AG04450 (cell line): ENCODE measurements at regions not wholly inside any gene's neighbourhood (a gene's known extent, or its start where the extent isn't known, plus 50 kb on each side); places are given as distances from the start of the nearest gene placed in this dataset.

Experiments
- CTCF ChIA-PET: fragments of 300-600, 350-600 bp; formaldehyde crosslinking; extraction: SDS; loops from one replicate; lab custom pipeline; 2022; ENCODE audit warnings: antibody characterized with exemption, inconsistent platforms; lab: Charles Lee
- POLR2A ChIA-PET: fragments of 350-600 bp; formaldehyde crosslinking; extraction: SDS; loops from one replicate; lab custom pipeline; 2021; ENCODE audit warnings: antibody characterized with exemption, inconsistent platforms; lab: Yijun Ruan, JAX
- DNase-seq: peaks from one replicate; pipeline ENCODE4 v3.0.0-alpha.2; 2011; ENCODE audit warnings: low read depth, low spot score
- H3K27ac ChIP-seq: one replicate; pipeline ENCODE4 v1.5.1; 2012; ENCODE audit warnings: low read depth, low read length, control low read depth
- H3K27me3 ChIP-seq: one replicate; pipeline ENCODE4 v1.6.0; 2012; ENCODE audit warnings: low read length; ENCODE audit not compliant: control insufficient read depth, insufficient read depth
- H3K4me3 ChIP-seq: 2 replicates; pipeline ENCODE4 v1.5.1; 2011; ENCODE audit warnings: mild to moderate bottlenecking, low read depth, low read length, control low read depth
- H3K9me3 ChIP-seq: 2 replicates; pipeline ENCODE4 v1.5.1; 2012; ENCODE audit warnings: low read length; ENCODE audit not compliant: control insufficient read depth, insufficient read depth
- TF ChIP-seq, protein P1 (sequence below): IDR thresholded peaks from 2 replicates; pipeline ENCODE4 v1.5.1; 2011; ENCODE audit warnings: low read depth, low read length, control low read depth, inconsistent platforms

DNA sequence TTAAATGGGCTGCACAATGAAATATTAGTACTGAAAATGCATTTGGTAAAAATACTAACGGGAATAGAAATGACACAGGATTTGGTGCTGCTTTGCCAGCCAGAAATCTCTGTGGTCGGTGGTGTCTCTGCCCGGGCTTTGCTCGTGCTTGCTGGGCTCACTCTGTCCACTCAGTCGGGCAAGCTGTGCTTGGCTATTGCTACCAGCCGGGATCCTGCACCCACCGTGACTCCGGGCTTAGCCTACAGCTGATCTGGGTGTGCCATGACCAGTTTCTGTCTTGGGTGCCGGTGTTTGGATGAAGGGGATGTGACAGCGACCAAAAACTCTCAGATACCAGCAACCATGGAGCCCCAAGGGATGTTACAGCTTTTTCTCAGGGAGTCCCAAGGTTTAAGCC, 487.7 kb downstream of the TECRL start:
- no peak for DNase-seq
- ChIA-PET CTCF (no interaction called here), POLR2A (no interaction called here)
- TF ChIP-seq, protein P1, sequence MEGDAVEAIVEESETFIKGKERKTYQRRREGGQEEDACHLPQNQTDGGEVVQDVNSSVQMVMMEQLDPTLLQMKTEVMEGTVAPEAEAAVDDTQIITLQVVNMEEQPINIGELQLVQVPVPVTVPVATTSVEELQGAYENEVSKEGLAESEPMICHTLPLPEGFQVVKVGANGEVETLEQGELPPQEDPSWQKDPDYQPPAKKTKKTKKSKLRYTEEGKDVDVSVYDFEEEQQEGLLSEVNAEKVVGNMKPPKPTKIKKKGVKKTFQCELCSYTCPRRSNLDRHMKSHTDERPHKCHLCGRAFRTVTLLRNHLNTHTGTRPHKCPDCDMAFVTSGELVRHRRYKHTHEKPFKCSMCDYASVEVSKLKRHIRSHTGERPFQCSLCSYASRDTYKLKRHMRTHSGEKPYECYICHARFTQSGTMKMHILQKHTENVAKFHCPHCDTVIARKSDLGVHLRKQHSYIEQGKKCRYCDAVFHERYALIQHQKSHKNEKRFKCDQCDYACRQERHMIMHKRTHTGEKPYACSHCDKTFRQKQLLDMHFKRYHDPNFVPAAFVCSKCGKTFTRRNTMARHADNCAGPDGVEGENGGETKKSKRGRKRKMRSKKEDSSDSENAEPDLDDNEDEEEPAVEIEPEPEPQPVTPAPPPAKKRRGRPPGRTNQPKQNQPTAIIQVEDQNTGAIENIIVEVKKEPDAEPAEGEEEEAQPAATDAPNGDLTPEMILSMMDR = no peak
- no peak overlapping the region for H3K4me3 ChIP-seq
- no peak overlapping the region for H3K27ac ChIP-seq
- peaks cover 14% of the 10 kb centered on the region for H3K9me3 ChIP-seq
- H3K27me3 ChIP-seq = no peaks in the 10 kb centered on the region

DNA sequence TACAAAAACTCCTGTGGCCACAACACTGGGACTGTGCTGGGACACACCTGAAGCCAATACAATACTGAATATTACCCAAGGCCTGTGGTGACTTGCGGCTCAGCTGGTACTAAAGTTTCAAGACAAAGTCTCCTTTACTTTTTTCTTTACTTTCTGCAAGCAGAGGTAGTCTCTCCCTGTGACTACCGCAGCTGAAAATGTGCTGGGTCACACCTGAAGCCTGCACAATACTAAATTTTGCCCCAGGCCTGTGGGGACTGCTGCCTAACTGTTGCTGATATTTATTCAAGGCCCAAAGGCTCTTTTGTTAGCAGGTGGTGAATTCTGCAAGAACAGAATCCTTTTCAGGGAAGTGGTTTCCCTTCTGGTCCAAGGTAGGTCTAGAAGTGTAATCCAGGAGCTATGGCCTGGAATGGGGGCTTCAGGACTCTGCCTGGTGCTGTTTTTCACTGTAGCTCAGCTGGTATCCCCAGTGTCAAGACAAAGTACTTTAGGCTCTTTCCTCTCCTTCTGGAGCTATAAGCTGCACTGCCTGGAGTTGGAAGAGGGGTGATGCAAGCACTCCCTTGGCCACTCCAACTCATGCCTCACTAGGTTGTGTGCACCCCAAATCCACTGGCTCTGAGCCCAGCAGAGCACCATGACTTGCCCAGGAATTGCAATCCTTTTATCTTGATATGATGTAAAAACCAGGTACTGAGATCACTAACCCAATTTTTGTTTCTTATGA, 489.4 kb downstream of the TECRL start:
- ChIA-PET POLR2A (no interaction called here), CTCF (no interaction called here)
- TF ChIP-seq, protein P1 = no peak
- no peak overlapping the region for H3K27ac ChIP-seq
- H3K9me3 ChIP-seq = peaks cover 14% of the 10 kb centered on the region
- no peaks in the 10 kb centered on the region for H3K27me3 ChIP-seq
- no peak for DNase-seq
- H3K4me3 ChIP-seq = no peak overlapping the region

DNA sequence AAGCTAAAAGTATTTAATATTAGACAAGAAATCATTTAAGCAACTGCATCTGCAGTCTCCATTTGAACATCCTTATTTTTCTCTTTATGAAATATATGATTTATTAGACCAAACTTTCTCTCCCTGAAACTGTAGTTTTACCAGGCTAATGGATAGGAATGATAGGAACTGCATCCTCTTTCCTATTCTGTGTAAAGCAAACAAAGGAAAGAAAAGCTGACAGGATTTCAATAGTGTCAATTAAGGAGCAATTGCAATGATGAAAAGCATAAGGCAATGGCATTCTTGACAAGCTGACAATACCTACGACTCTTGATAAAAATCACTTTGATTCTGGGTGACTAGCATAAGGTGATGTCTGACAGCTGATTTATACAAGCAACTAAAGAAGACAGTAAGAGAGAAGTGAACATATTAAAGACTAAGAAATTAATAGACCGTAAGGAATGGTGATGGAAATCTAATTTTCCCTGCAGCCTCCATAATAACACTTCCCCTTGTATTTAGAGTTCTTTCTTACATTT, 502.5 kb downstream of the TECRL start:
- no peaks in the 10 kb centered on the region for H3K27me3 ChIP-seq
- TF ChIP-seq, protein P1 = no peak
- ChIA-PET POLR2A (no interaction called here), CTCF (no interaction called here)
- no peak for DNase-seq
- H3K4me3 ChIP-seq = no peak overlapping the region
- H3K27ac ChIP-seq = no peak overlapping the region
- H3K9me3 ChIP-seq = no peaks in the 10 kb centered on the region

DNA sequence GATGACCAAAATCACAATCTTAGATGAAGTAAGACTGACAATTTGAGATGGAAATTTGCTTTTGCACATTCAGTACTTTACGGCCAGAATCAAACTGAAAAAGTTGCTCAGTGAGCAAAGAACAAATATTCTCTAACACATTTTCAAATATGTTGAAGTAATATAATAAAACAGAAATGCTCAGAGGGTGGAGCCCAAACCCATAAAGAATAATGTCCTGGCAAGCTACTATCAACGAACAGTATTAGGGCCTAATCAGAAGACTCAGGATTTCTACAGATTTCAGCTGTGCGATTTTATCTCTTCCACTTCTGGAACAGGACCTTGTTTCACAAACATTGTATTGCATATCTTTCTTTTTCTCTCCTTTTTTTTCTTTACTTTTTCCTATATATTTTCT, 505.0 kb downstream of the TECRL start:
- peaks cover 4% of the 10 kb centered on the region for H3K9me3 ChIP-seq
- ChIA-PET POLR2A (no interaction called here), CTCF (no interaction called here)
- no peaks in the 10 kb centered on the region for H3K27me3 ChIP-seq
- H3K27ac ChIP-seq = no peak overlapping the region
- DNase-seq = no peak
- no peak overlapping the region for H3K4me3 ChIP-seq
- TF ChIP-seq, protein P1 = no peak

DNA sequence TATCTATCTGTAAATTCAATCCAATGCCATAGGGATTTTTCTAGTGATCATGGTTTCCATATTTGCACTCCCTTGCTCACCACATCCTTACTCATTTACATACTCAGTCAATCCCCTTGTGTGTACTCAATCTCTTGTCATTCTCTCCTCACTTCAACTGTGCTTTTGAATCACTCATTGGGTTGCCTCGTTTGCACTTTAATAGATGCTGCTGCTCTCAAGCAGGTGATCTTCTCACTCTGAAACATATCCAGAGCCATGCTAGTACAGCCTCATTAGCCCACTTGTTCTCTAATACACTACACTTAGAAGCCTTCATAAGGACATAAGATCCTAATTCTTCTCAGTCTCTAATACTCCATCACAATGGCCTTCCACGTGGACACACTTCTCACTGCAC, 507.9 kb downstream of the TECRL start:
- ChIA-PET CTCF (no interaction called here), POLR2A (no interaction called here)
- Histone ChIP-seq H3K27ac (no peak overlapping the region), H3K4me3 (no peak overlapping the region), H3K27me3 (no peaks in the 10 kb centered on the region), H3K9me3 (peaks cover 4% of the 10 kb centered on the region)
- DNase-seq = no peak
- TF ChIP-seq, protein P1 = no peak
